ENCODE measurements at regions not wholly inside any gene's neighbourhood (a gene's known extent, or its start where the extent isn't known, plus 50 kb on each side); places are given as distances from the start of the nearest gene placed in this dataset.

DNA sequence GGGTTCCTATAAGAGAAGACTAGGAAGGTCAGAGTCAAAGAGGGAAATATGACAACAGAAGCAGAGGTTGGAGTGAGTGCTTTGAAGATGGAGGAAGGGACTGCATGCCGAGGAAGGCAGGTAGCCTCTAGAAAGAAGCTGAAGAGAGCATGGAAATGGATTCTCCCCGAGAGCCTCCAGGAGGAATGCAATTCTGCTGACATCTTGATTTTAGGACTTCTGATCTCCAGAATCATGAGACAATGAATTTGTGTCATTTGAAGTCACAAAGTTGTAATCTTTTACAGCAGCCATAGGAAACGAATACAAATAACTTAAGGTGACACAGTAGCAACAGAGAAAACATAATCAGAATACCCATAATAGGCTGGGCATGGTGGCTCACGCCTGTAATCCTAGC, 69.2 kb upstream of the UBAC2 start:
- H3K27me3 ChIP-seq (ENCODE audit: control insufficient read depth, insufficient read depth, low read length), result no peaks in the 10 kb centered on the region
- H3K9ac ChIP-seq (ENCODE audit: low read length), result no peak overlapping the region
- no peak overlapping the region for H3K4me3 ChIP-seq (ENCODE audit: low read length)
- H3K4me1 ChIP-seq (ENCODE audit: control insufficient read depth, low read depth, low read length), result no peaks in the 10 kb centered on the region
- no peaks in the 10 kb centered on the region for H3K9me3 ChIP-seq (ENCODE audit: control insufficient read depth, low read depth, low read length)
- H3K36me3 ChIP-seq (ENCODE audit: control insufficient read depth, low read depth, low read length), result no peaks in the 10 kb centered on the region
- H3K27ac ChIP-seq (ENCODE audit: low read length), result no peak overlapping the region

DNA sequence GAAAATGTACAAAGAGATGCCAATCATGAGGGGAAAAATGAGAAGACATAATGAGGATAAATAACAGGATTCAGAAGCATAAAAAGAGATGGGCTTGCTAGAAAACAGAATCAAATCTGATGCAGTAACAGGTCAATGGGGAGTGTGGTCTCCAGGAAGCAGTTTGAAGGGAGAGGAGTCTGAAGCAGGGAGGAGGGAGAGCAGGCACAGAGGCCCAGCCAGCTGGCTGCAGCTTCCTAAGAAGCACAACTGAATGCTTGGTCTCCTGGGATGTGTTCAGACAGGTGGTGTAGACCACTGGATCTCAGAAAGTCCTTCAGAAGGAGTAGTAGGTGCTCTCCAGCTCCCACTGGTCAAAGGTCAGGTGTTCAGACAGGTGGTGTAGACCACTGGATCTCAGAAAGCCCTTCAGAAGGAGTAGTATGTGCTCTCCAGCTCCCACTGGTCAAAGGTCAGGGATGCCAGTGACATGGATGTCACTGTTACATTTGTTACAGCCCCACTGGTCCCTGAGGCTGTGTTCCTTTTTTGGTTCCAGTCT, 68.3 kb upstream of the UBAC2 start:
- Histone ChIP-seq H3K27me3 (ENCODE audit: control insufficient read depth, insufficient read depth, low read length) (no peaks in the 10 kb centered on the region), H3K27ac (ENCODE audit: low read length) (no peak overlapping the region), H3K9ac (ENCODE audit: low read length) (no peak overlapping the region), H3K36me3 (ENCODE audit: control insufficient read depth, low read depth, low read length) (no peaks in the 10 kb centered on the region), H3K4me3 (ENCODE audit: low read length) (no peak overlapping the region), H3K9me3 (ENCODE audit: control insufficient read depth, low read depth, low read length) (no peaks in the 10 kb centered on the region), H3K4me1 (ENCODE audit: control insufficient read depth, low read depth, low read length) (no peaks in the 10 kb centered on the region)

DNA sequence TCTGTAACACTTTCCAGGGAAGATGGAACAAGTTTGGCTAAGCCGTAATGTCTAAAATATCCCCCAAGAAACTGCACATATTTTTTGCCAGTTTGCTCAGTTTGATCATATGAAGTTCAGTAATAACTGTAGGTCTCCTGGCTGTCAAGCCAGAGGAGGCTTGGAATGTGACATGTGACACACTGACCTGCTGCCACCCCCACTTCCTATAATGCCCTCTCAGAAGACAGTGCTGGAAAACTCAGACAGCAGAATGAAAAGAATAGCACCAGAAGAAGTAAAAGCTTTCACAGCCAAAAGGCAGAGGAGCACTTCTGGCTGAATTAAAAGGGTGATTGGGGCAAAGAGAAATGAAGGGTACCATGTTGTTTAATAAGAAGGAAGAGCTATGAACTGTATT, 67.4 kb upstream of the UBAC2 start:
- no peaks in the 10 kb centered on the region for H3K36me3 ChIP-seq (ENCODE audit: control insufficient read depth, low read depth, low read length)

DNA sequence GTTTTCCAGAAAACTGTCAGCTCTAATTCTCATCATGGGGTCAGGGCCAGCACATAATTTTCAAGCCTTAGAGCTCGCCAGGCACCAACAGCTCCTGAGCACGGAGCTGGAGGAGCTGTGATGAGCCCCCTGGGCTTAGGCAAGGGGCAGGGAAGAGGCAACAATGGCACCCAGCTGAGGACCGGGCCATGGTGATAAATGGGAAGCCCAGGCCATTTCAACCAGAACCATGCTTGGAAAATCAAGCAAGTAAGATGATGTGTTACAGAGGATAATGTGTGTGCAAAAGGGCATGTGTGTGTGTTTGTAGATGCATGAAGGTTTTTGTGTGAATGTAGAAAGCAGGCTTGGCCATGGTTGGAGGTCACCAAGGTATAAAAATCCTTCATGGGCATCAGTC, 66.8 kb upstream of the UBAC2 start:
- no peak overlapping the region for H3K27ac ChIP-seq (ENCODE audit: low read length)
- no peaks in the 10 kb centered on the region for H3K9me3 ChIP-seq (ENCODE audit: control insufficient read depth, low read depth, low read length)
- H3K4me1 ChIP-seq (ENCODE audit: control insufficient read depth, low read depth, low read length), result no peaks in the 10 kb centered on the region
- H3K27me3 ChIP-seq (ENCODE audit: control insufficient read depth, insufficient read depth, low read length), result no peaks in the 10 kb centered on the region
- H3K4me3 ChIP-seq (ENCODE audit: low read length), result no peak overlapping the region
- no peaks in the 10 kb centered on the region for H3K36me3 ChIP-seq (ENCODE audit: control insufficient read depth, low read depth, low read length)
- no peak overlapping the region for H3K9ac ChIP-seq (ENCODE audit: low read length)

More for the DNA sequence above, 67.4 kb upstream of the UBAC2 start:
- Histone ChIP-seq H3K9me3 (ENCODE audit: control insufficient read depth, low read depth, low read length) (no peaks in the 10 kb centered on the region), H3K4me3 (ENCODE audit: low read length) (no peak overlapping the region), H3K27ac (ENCODE audit: low read length) (no peak overlapping the region), H3K27me3 (ENCODE audit: control insufficient read depth, insufficient read depth, low read length) (no peaks in the 10 kb centered on the region), H3K4me1 (ENCODE audit: control insufficient read depth, low read depth, low read length) (no peaks in the 10 kb centered on the region), H3K9ac (ENCODE audit: low read length) (no peak overlapping the region)

DNA sequence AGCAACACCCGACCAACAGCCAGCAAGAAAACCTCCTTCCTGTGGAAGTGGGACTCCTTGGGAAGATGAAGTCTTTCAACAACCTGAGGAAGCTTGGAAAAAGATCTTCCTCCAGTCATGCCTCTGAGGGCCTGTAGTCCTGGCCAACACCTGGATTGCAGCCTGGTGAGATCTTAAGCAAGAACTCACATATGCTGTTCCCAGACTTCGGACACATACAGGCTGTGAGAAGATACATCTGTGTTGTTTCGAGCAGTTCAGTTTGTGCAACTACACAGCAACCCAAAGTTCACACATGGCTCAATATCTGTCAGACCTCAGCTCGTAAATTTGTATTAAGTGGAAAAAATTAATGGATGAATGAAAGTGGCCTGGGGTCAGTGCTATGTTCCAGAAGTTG, 65.1 kb upstream of the UBAC2 start:
- H3K27me3 ChIP-seq (ENCODE audit: control insufficient read depth, insufficient read depth, low read length), result no peaks in the 10 kb centered on the region
- no peaks in the 10 kb centered on the region for H3K9me3 ChIP-seq (ENCODE audit: control insufficient read depth, low read depth, low read length)
- H3K36me3 ChIP-seq (ENCODE audit: control insufficient read depth, low read depth, low read length), result no peaks in the 10 kb centered on the region
- no peak overlapping the region for H3K27ac ChIP-seq (ENCODE audit: low read length)
- H3K4me1 ChIP-seq (ENCODE audit: control insufficient read depth, low read depth, low read length), result no peaks in the 10 kb centered on the region
- no peak overlapping the region for H3K4me3 ChIP-seq (ENCODE audit: low read length)
- no peak overlapping the region for H3K9ac ChIP-seq (ENCODE audit: low read length)

DNA sequence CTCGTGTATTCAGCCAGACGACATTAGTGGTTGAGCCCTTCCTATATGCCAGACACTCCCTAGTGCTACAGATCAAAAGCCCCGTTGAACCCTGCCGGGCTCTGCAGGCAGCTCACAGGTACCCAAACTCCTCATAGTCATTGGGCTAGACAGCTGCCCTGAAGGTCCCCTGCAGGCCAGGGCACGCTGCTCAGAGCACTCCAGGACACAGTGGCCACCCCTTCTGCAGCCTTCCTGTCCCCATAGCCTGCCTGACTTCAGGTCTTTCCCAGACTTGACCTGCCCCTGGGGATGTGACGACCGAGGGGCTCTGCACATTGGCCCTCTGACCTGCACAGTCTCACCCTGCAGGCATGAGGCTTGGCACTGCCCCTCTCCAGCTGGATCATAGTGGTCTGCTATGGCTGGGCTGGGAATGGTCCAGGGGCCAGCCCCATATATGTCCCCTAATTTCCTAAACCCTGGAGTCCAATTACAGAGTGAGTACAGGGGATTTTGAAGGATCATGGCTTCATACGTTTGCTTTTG, 64.2 kb upstream of the UBAC2 start:
- no peak overlapping the region for H3K4me3 ChIP-seq (ENCODE audit: low read length)
- no peak overlapping the region for H3K9ac ChIP-seq (ENCODE audit: low read length)
- no peaks in the 10 kb centered on the region for H3K36me3 ChIP-seq (ENCODE audit: control insufficient read depth, low read depth, low read length)
- no peaks in the 10 kb centered on the region for H3K9me3 ChIP-seq (ENCODE audit: control insufficient read depth, low read depth, low read length)
- H3K27me3 ChIP-seq (ENCODE audit: control insufficient read depth, insufficient read depth, low read length), result no peaks in the 10 kb centered on the region
- no peaks in the 10 kb centered on the region for H3K4me1 ChIP-seq (ENCODE audit: control insufficient read depth, low read depth, low read length)
- H3K27ac ChIP-seq (ENCODE audit: low read length), result no peak overlapping the region

DNA sequence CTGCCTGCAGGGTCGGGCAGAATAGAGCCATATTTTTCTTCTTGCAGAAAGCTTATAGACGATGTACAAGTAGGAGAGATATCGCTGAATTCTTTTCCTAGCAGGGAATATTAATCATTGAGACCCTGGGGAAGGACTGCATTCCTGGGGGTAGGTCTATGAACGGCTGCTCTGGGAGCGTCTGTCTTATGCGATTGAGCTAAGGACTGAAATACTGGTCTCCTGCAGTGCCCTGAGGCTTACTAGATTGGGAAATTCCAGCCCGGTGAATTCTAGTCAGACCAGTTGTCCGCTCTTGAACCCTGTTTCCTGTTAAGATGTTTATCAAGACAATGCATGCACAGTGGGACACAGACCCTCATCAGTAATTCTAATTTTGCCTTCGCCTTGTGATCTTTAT, 59.8 kb upstream of the UBAC2 start:
- Histone ChIP-seq H3K4me3 (ENCODE audit: low read length) (no peak overlapping the region), H3K27ac (ENCODE audit: low read length) (no peak overlapping the region), H3K27me3 (ENCODE audit: control insufficient read depth, insufficient read depth, low read length) (no peaks in the 10 kb centered on the region), H3K9me3 (ENCODE audit: control insufficient read depth, low read depth, low read length) (no peaks in the 10 kb centered on the region), H3K36me3 (ENCODE audit: control insufficient read depth, low read depth, low read length) (no peaks in the 10 kb centered on the region), H3K4me1 (ENCODE audit: control insufficient read depth, low read depth, low read length) (no peaks in the 10 kb centered on the region), H3K9ac (ENCODE audit: low read length) (no peak overlapping the region)

DNA sequence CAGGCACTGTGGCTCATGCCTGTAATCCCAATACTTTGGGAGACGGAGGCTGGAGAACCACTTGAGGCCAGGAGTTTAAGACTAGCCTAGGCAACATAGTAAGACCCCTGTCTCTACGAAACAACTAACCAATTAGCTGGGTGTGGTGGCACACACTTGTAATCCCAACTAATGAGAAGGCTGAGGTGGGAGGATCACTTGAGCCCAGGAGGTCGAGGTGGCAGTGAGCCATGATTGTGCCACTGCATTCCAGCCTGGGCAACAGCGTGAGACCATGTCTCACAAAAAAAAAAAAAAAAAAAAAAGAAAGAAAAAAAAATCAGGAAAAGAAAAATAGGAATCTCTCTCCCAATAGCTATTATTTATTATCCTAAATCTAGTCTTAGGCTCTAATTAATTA, 56.8 kb upstream of the UBAC2 start:
- Histone ChIP-seq H3K27me3 (ENCODE audit: control insufficient read depth, insufficient read depth, low read length) (no peaks in the 10 kb centered on the region), H3K9ac (ENCODE audit: low read length) (no peak overlapping the region), H3K9me3 (ENCODE audit: control insufficient read depth, low read depth, low read length) (no peaks in the 10 kb centered on the region), H3K4me1 (ENCODE audit: control insufficient read depth, low read depth, low read length) (no peaks in the 10 kb centered on the region), H3K4me3 (ENCODE audit: low read length) (no peak overlapping the region), H3K36me3 (ENCODE audit: control insufficient read depth, low read depth, low read length) (no peaks in the 10 kb centered on the region), H3K27ac (ENCODE audit: low read length) (no peak overlapping the region)

DNA sequence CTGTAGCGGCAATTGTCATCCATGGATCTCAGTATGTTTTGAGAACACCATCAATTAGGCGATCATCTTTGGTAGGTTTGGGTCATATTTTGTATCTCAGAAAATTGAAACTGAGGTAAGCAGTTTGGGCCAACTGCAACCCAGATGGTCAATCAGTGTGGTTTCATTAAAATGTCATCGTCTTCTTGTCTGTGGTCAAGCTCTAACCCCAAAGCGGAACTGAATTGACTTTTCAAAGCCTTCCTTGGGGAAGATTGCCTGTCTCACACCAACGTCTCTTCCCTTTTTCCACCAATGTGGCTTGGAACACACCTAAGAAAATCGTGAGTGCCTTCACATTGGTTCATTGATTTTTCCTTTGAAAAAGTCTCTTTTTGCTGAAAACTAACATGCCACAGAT, 56.3 kb upstream of the UBAC2 start:
- Histone ChIP-seq H3K9ac (ENCODE audit: low read length) (no peak overlapping the region), H3K36me3 (ENCODE audit: control insufficient read depth, low read depth, low read length) (no peaks in the 10 kb centered on the region), H3K4me1 (ENCODE audit: control insufficient read depth, low read depth, low read length) (no peaks in the 10 kb centered on the region), H3K27ac (ENCODE audit: low read length) (no peak overlapping the region), H3K27me3 (ENCODE audit: control insufficient read depth, insufficient read depth, low read length) (no peaks in the 10 kb centered on the region), H3K9me3 (ENCODE audit: control insufficient read depth, low read depth, low read length) (no peaks in the 10 kb centered on the region), H3K4me3 (ENCODE audit: low read length) (no peak overlapping the region)

DNA sequence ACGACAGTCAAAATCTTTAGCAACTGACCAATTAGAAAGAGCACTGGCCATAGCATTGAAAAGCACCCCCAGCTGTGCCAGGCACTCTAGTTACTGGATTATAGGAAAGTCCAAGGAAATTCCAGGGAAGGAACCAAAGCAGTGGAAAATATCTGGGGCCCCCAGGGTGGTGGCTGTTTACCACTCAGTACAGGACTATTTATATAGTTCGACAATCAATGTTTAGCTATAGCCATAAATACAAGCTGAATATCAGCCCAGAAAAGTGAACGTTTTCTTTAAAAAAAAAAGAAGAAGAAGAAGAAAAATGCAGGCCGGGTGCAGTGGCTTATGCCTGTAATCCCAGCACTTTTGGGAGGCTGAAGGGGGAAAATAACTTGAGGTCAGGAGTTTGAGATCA, 55.2 kb upstream of the UBAC2 start:
- Histone ChIP-seq H3K27me3 (ENCODE audit: control insufficient read depth, insufficient read depth, low read length) (no peaks in the 10 kb centered on the region), H3K4me3 (ENCODE audit: low read length) (no peak overlapping the region), H3K9me3 (ENCODE audit: control insufficient read depth, low read depth, low read length) (no peaks in the 10 kb centered on the region), H3K4me1 (ENCODE audit: control insufficient read depth, low read depth, low read length) (no peaks in the 10 kb centered on the region), H3K27ac (ENCODE audit: low read length) (no peak overlapping the region), H3K36me3 (ENCODE audit: control insufficient read depth, low read depth, low read length) (no peaks in the 10 kb centered on the region), H3K9ac (ENCODE audit: low read length) (no peak overlapping the region)

DNA sequence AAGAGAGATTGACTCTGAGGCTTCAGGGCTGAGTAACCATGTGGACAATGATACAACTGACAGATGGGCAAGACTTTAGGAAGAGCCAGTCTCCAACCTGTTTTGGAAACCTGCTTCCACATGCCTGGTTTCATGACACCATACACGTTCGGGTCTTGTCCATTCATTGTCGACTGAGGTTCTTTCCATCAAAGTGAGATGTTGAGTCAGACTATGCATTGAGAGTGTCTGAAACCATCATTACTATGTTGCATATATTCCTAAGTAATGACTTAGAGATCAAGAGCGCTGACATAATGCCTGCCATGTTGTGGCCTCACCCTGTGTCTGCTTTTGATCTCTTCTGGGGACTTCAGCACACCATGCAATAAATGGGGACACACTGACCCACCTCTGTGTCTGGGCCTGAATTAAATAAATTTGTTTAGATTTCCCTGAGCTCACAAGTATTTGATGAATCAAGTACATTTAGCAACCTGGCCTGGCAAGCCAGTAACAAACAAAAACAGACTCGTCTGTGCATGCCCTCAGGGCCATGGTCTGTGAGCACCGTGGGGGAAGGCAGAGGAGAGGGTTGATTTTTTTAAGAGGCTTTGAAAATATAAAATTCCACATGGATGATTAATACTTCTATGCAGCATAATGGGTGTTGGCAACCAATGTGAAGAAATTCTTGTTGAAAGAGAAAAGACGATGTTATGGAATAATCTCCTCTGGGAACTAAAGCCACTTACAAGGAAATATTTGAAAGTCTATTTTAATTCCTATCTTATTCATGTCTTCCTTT, 49.9 kb upstream of the UBAC2 start:
- H3K27me3 ChIP-seq (ENCODE audit: control insufficient read depth, insufficient read depth, low read length), result no peaks in the 10 kb centered on the region
- no peak overlapping the region for H3K9ac ChIP-seq (ENCODE audit: low read length)
- H3K36me3 ChIP-seq (ENCODE audit: control insufficient read depth, low read depth, low read length), result no peaks in the 10 kb centered on the region
- no peak overlapping the region for H3K4me3 ChIP-seq (ENCODE audit: low read length)
- H3K4me1 ChIP-seq (ENCODE audit: control insufficient read depth, low read depth, low read length), result no peaks in the 10 kb centered on the region
- no peaks in the 10 kb centered on the region for H3K9me3 ChIP-seq (ENCODE audit: control insufficient read depth, low read depth, low read length)
- H3K27ac ChIP-seq (ENCODE audit: low read length), result no peak overlapping the region

Measured in iPS-18a (cell line).